H9 (cell line): ENCODE measurements at regions not wholly inside any gene's neighbourhood (a gene's known extent, or its start where the extent isn't known, plus 50 kb on each side); places are given as distances from the start of the nearest gene placed in this dataset.

Source experiments
- DNase-seq: peaks from one replicate; pipeline ENCODE4 v3.0.0-alpha.2; 2017
- H2AFZ ChIP-seq: one replicate; pipeline ENCODE4 v1.6.1; 2013; ENCODE audit warnings: mild to moderate bottlenecking, low read length, control low read depth, moderate library complexity
- H2AK5ac ChIP-seq: 2 replicates; pipeline ENCODE4 v1.6.1; 2013; ENCODE audit warnings: low read length, control low read depth, mixed read lengths; ENCODE audit not compliant: insufficient read length
- H2BK120ac ChIP-seq: one replicate; pipeline ENCODE4 v1.6.1; 2013; ENCODE audit warnings: low read depth, mild to moderate bottlenecking, low read length, control low read depth, inconsistent platforms; ENCODE audit not compliant: poor library complexity, severe bottlenecking
- H2BK12ac ChIP-seq: 2 replicates; pipeline ENCODE4 v1.6.1; 2013; ENCODE audit warnings: low read length, control low read depth, mixed read lengths, low read depth; ENCODE audit not compliant: insufficient read length
- H2BK15ac ChIP-seq: 2 replicates; pipeline ENCODE4 v1.6.1; 2013; ENCODE audit warnings: low read depth, low read length, control low read depth
- H2BK20ac ChIP-seq: one replicate; pipeline ENCODE4 v1.6.1; 2013; ENCODE audit warnings: low read depth, mild to moderate bottlenecking, low read length, control low read depth, inconsistent platforms; ENCODE audit not compliant: poor library complexity, severe bottlenecking
- H2BK5ac ChIP-seq: 2 replicates; pipeline ENCODE4 v1.6.1; 2013; ENCODE audit warnings: low read length, control low read depth, mixed read lengths; ENCODE audit not compliant: insufficient read length
- H3K14ac ChIP-seq: 2 replicates; pipeline ENCODE4 v1.6.1; 2013; ENCODE audit warnings: low read length, control low read depth; ENCODE audit not compliant: insufficient read depth
- H3K18ac ChIP-seq: 2 replicates; pipeline ENCODE4 v1.6.1; 2013; ENCODE audit warnings: low read depth, mild to moderate bottlenecking, mixed read lengths, low read length, control low read depth; ENCODE audit not compliant: insufficient read length
- H3K23ac ChIP-seq: 2 replicates; pipeline ENCODE4 v1.6.1; 2013; ENCODE audit warnings: low read length, control low read depth, mixed read lengths, low read depth; ENCODE audit not compliant: insufficient read length
- H3K23me2 ChIP-seq: 2 replicates; pipeline ENCODE4 v1.6.1; 2013; ENCODE audit warnings: low read depth, mild to moderate bottlenecking, mixed read lengths, low read length, control low read depth; ENCODE audit not compliant: insufficient read length, poor library complexity, severe bottlenecking
- H3K27ac ChIP-seq: 2 replicates; pipeline ENCODE4 v1.5.1; 2013; ENCODE audit warnings: low read length, control low read depth, mixed read lengths, low read depth; ENCODE audit not compliant: insufficient read length
- H3K27me3 ChIP-seq: 2 replicates; pipeline ENCODE4 v1.6.1; 2013; ENCODE audit warnings: low read length, control low read depth, inconsistent platforms; ENCODE audit not compliant: insufficient read depth
- H3K4ac ChIP-seq: 2 replicates; pipeline ENCODE4 v1.6.1; 2013; ENCODE audit warnings: low read depth, mild to moderate bottlenecking, control low read depth, inconsistent platforms, low read length, moderate library complexity
- H3K4me1 ChIP-seq: 2 replicates; pipeline ENCODE4 v1.6.1; 2013; ENCODE audit warnings: low read length, control low read depth, inconsistent platforms; ENCODE audit not compliant: insufficient read depth
- H3K4me2 ChIP-seq: 2 replicates; pipeline ENCODE4 v1.6.1; 2013; ENCODE audit warnings: low read length, control low read depth, mixed read lengths; ENCODE audit not compliant: insufficient read length, insufficient read depth
- H3K56ac ChIP-seq: 2 replicates; pipeline ENCODE4 v1.6.1; 2013; ENCODE audit warnings: low read depth, mild to moderate bottlenecking, mixed read lengths, low read length, control low read depth; ENCODE audit not compliant: insufficient read length
- H3K79me1 ChIP-seq: 2 replicates; pipeline ENCODE4 v1.6.1; 2013; ENCODE audit warnings: low read depth, mild to moderate bottlenecking, moderate library complexity, low read length, control low read depth, inconsistent platforms; ENCODE audit not compliant: insufficient read depth, poor library complexity, severe bottlenecking
- H3K79me2 ChIP-seq: 2 replicates; pipeline ENCODE4 v1.6.1; 2013; ENCODE audit warnings: low read length, control low read depth, inconsistent platforms; ENCODE audit not compliant: insufficient read depth
- H3K9ac ChIP-seq: 2 replicates; pipeline ENCODE4 v1.6.1; 2013; ENCODE audit warnings: low read length, control low read depth, mixed read lengths; ENCODE audit not compliant: insufficient read length; ENCODE audit errors: extremely low read depth
- H3K9me3 ChIP-seq: one replicate; pipeline ENCODE4 v1.6.1; 2013; ENCODE audit warnings: low read depth, low read length, inconsistent platforms; ENCODE audit not compliant: control insufficient read depth
- H3T11ph ChIP-seq: one replicate; pipeline ENCODE4 v1.6.1; 2013; ENCODE audit warnings: mild to moderate bottlenecking, low read length, control low read depth, inconsistent platforms
- H4K20me1 ChIP-seq: one replicate; pipeline ENCODE4 v1.6.1; 2013; ENCODE audit not compliant: control insufficient read depth, insufficient read length, insufficient read depth
- H4K5ac ChIP-seq: 2 replicates; pipeline ENCODE4 v1.6.1; 2013; ENCODE audit warnings: low read depth, mild to moderate bottlenecking, mixed read lengths, low read length, control low read depth; ENCODE audit not compliant: insufficient read length
- H4K8ac ChIP-seq: replicated peaks from 2 replicates; pipeline ENCODE4 v1.6.1; 2013; ENCODE audit warnings: low read length, control low read depth, mixed read lengths, low read depth; ENCODE audit not compliant: insufficient read length
- H4K91ac ChIP-seq: 2 replicates; pipeline ENCODE4 v1.6.1; 2013; ENCODE audit warnings: low read depth, mild to moderate bottlenecking, moderate library complexity, mixed read lengths, low read length, control low read depth; ENCODE audit not compliant: insufficient read length
- H3K27ac Mint-ChIP-seq, 3 experiments: 2 replicates in 2 of 3; 3 replicates in 1 of 3; pipeline ENCODE4 v1.8.0; 2020 to 2021; ENCODE audit warnings: mixed read lengths in 3 of 3, mild to moderate bottlenecking in 1 of 3, moderate library complexity in 1 of 3
- H3K27me3 Mint-ChIP-seq: 2 replicates; pipeline ENCODE4 v1.8.0; 2021; ENCODE audit warnings: low read depth, mild to moderate bottlenecking, moderate library complexity, mixed read lengths
- H3K36me3 Mint-ChIP-seq, 3 experiments: 2 replicates in 2 of 3; 3 replicates in 1 of 3; pipeline ENCODE4 v1.8.0; 2020 to 2021; ENCODE audit warnings: low read depth in 3 of 3, mixed read lengths in 3 of 3; ENCODE audit not compliant: insufficient read depth in 1 of 3
- H3K4me1 Mint-ChIP-seq, 2 experiments: 2 replicates each; pipeline ENCODE4 v1.8.0; 2020; ENCODE audit warnings: mixed read lengths in 2 of 2
- H3K4me3 Mint-ChIP-seq, 2 experiments: 2 replicates in 1 of 2; 3 replicates in 1 of 2; pipeline ENCODE4 v1.8.0; 2020 to 2021; ENCODE audit warnings: mild to moderate bottlenecking in 2 of 2, mixed read lengths in 2 of 2, moderate library complexity in 1 of 2
- H3K9me3 Mint-ChIP-seq, 2 experiments: 2 replicates in 1 of 2; 3 replicates in 1 of 2; pipeline ENCODE4 v1.8.0; 2020; ENCODE audit warnings: mild to moderate bottlenecking in 2 of 2, mixed read lengths in 2 of 2, moderate library complexity in 1 of 2
- whole genome bisulfite sequencing: extraction: QIAGEN DNeasy Blood & Tissue Kit; methylation state at CpG from one replicate; pipeline ENCODE4 v1.1.7; 2013; ENCODE audit warnings: missing lambda C conversion rate, low lambda C conversion rate, mixed read lengths; ENCODE audit not compliant: insufficient read length; ENCODE audit errors: extremely low coverage; 5-methylcytosine and 5-hydroxymethylcytosine counted together
- TF ChIP-seq, protein P1 (sequence below): fragments of 200-600 bp; sonication (generic); conservative IDR thresholded peaks from 3 replicates; pipeline ENCODE4 v1.8.0; 2021; ENCODE audit warnings: antibody characterized with exemption, mild to moderate bottlenecking

DNA sequence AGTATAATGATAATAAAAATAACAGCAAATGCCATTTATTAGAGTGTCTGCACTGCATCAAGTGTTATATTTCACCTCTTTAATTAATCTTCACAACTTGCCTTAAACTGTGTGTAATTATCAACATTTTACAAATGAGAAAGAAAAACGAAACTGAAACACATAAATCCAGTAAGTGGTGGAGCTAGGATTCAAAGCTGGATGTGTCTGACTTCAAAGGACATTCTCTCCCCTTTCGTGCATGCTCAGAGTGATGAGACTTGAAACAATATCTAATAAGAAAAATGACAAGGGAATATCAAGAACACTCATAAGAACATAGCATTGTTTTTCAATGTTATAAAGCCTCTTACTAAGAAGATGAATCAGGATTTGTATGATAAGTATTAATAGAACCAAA lies 78.8 kb downstream of the DUSP6 start:
- no peaks in the 10 kb centered on the region for H3K4me1 ChIP-seq
- no peak overlapping the region for H3K9ac ChIP-seq
- no peak overlapping the region for H2AK5ac ChIP-seq
- H4K5ac ChIP-seq: no peak overlapping the region
- no peak overlapping the region for H4K91ac ChIP-seq
- H3K23ac ChIP-seq: no peak overlapping the region
- H2BK20ac ChIP-seq: no peak overlapping the region
- Mint-ChIP-seq H3K36me3 (peaks cover 0 to 6% (median 0%) of the 10 kb centered on the region in 3 experiments; a peak in 3 of 7 replicates), H3K4me1 (no peaks in the 10 kb centered on the region), H3K27ac (no peak overlapping the region), H3K4me3 (no peak overlapping the region), H3K27me3 (no peaks in the 10 kb centered on the region), H3K9me3 (peaks cover 7 to 8% of the 10 kb centered on the region in 2 experiments)
- DNase-seq: no peak
- no peak overlapping the region for H2BK120ac ChIP-seq
- no peaks in the 10 kb centered on the region for H3K79me2 ChIP-seq
- no peak overlapping the region for H2BK15ac ChIP-seq
- WGBS: no CpG with 5 or more reads among the region's 2 CpGs
- no peak overlapping the region for H3K4ac ChIP-seq
- no peak overlapping the region for H4K8ac ChIP-seq
- no peaks in the 10 kb centered on the region for H3K23me2 ChIP-seq
- no peak overlapping the region for H3K27ac ChIP-seq
- no peak overlapping the region for H3K14ac ChIP-seq
- no peak overlapping the region for H3T11ph ChIP-seq
- no peaks in the 10 kb centered on the region for H3K27me3 ChIP-seq
- no peaks in the 10 kb centered on the region for H3K9me3 ChIP-seq
- H3K18ac ChIP-seq: no peak overlapping the region
- no peaks in the 10 kb centered on the region for H3K79me1 ChIP-seq
- no peak overlapping the region for H3K56ac ChIP-seq
- H2BK5ac ChIP-seq: no peak overlapping the region
- H4K20me1 ChIP-seq: no peaks in the 10 kb centered on the region
- H2BK12ac ChIP-seq: no peak overlapping the region
- TF ChIP-seq, protein P1, sequence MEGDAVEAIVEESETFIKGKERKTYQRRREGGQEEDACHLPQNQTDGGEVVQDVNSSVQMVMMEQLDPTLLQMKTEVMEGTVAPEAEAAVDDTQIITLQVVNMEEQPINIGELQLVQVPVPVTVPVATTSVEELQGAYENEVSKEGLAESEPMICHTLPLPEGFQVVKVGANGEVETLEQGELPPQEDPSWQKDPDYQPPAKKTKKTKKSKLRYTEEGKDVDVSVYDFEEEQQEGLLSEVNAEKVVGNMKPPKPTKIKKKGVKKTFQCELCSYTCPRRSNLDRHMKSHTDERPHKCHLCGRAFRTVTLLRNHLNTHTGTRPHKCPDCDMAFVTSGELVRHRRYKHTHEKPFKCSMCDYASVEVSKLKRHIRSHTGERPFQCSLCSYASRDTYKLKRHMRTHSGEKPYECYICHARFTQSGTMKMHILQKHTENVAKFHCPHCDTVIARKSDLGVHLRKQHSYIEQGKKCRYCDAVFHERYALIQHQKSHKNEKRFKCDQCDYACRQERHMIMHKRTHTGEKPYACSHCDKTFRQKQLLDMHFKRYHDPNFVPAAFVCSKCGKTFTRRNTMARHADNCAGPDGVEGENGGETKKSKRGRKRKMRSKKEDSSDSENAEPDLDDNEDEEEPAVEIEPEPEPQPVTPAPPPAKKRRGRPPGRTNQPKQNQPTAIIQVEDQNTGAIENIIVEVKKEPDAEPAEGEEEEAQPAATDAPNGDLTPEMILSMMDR: no peak
- no peak overlapping the region for H2AFZ ChIP-seq
- H3K4me2 ChIP-seq: no peak overlapping the region
